Retinal pigment epithelial cell (primary cell): ENCODE measurements at regions not wholly inside any gene's neighbourhood (a gene's known extent, or its start where the extent isn't known, plus 50 kb on each side); places are given as distances from the start of the nearest gene placed in this dataset.
A peak's percentile ranks its signal among the peaks of the same experiment; 100 is the strongest.

Experiments used
- DNase-seq: peaks from one replicate; pipeline ENCODE4 v3.0.0-alpha.2; 2010; ENCODE audit warnings: low read depth
- H3K4me3 ChIP-seq: 2 replicates; pipeline ENCODE4 v1.5.1; 2011; ENCODE audit warnings: mild to moderate bottlenecking, low read length, control low read depth, moderate library complexity
- TF ChIP-seq, protein P1 (sequence below): conservative IDR thresholded peaks from 2 replicates; pipeline ENCODE4 v1.5.1; 2011; ENCODE audit warnings: low read depth, low read length, control low read depth, inconsistent platforms

DNA sequence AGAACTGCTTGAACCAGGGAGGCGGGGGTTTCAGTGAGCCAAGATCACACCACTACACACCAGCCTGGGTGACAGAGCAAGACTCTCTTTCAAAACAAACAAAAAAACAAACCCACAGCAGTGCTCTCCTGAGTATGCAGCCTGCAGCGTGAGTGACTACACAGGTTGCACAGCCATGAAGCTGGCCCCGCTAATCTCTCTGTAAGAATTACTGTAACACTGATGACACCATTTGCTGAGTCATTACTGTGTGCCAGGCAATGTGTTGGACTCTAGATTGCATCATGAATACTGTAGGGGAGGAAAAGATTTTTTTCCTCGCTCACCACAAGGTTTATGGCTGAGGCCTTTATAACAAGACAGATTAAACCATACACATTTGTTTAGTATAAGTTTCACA lies 118.6 kb upstream of the ATP8B1 start:
- TF ChIP-seq, protein P1, sequence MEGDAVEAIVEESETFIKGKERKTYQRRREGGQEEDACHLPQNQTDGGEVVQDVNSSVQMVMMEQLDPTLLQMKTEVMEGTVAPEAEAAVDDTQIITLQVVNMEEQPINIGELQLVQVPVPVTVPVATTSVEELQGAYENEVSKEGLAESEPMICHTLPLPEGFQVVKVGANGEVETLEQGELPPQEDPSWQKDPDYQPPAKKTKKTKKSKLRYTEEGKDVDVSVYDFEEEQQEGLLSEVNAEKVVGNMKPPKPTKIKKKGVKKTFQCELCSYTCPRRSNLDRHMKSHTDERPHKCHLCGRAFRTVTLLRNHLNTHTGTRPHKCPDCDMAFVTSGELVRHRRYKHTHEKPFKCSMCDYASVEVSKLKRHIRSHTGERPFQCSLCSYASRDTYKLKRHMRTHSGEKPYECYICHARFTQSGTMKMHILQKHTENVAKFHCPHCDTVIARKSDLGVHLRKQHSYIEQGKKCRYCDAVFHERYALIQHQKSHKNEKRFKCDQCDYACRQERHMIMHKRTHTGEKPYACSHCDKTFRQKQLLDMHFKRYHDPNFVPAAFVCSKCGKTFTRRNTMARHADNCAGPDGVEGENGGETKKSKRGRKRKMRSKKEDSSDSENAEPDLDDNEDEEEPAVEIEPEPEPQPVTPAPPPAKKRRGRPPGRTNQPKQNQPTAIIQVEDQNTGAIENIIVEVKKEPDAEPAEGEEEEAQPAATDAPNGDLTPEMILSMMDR = no peak
- DNase-seq = no peak
- H3K4me3 ChIP-seq = no peak overlapping the region

DNA sequence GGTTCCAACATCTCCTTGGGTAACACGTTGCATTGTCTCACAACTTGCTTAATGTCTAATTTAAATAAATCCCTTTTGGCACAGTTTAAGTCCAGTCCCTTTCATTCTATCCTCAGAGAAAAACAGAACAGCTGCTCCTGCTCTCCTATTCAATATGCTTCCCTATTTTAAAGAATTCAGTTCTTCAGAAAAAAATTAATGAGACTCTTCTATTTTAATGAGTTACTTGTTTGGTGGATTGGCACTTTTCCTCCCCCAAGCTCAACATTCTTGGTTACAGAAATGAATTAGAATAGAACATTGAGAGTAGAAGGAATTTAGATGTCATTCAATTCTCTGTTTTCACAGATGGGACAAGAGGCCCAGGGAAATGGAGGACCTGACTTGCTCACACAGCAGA lies 116.9 kb upstream of the ATP8B1 start:
- TF ChIP-seq, protein P1 = no peak
- DNase-seq = no peak
- H3K4me3 ChIP-seq = no peak overlapping the region

DNA sequence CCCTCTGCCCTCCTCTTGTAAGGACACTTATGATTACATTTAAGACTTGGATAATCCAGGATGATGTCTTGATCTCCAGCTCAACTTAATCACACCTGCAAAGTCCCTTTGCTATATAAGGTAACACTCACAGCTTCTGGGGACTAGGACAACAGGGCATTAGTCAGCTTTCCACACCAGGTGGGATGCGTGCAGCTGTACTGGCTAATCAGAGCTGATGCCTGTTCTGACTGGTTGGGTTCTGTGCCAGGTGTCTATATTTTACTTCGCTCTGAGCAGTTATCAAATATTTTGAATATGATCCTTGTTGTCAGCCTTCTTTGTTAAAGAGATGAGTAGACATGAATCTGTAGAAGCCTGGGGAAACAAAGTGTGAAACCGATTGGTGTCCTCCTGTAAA lies 115.5 kb upstream of the ATP8B1 start:
- H3K4me3 ChIP-seq = no peak overlapping the region
- TF ChIP-seq, protein P1 = no peak
- no peak for DNase-seq

DNA sequence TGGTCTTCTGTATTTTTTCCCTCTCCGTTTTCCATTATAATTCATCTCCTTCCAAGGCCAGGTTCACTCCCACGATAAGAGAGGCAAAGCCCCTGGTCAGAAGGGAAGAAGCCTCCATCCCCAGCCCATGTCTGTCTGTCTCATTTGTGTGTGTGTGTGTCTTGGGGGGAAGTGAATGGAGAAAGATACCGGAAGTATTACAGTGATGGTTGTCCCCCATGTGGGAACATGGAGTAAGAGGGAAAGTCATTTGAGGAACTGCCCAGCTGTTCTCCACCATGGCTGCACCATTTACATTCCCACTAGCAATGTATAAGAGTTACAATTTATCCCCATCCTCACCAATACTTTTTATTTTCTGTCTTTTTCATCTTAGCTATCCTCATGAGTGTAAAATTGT lies 113.6 kb upstream of the ATP8B1 start:
- TF ChIP-seq, protein P1 = no peak
- DNase-seq = no peak
- no peak overlapping the region for H3K4me3 ChIP-seq

DNA sequence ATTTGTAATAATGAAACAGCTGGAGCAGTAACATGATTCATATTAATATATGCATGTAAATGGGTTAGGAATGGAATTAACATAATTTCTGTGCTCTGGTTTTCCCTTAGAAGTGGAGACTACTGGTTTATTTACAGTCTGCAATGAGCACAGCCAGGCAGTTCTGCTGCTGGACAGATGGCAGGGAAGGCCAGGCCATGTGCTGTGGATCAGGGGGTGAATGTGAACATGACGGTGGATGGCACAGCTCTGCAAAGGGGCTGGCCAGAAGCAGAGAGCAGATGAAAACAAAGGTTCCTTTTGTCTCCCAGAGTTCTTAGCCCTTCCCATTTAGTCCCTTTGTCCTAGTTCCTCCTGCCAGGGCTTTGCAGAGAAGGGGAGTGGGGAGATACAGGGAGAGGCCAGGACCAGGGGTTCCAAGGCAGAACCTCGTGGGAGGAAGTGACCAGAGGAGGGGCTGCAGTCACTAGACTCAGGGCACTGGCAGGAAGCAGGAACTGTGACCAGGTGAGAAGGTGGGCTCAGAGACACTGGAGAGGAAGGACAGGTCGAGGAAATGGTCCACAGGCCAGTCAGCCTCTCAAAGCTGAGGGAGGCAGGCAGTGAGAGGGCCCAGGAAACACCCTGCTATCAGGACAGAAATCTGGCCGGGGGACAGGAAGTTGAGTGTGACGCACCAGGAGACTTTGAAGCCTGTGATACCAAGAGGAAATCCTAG lies 112.9 kb upstream of the ATP8B1 start:
- TF ChIP-seq, protein P1 = no peak

DNA sequence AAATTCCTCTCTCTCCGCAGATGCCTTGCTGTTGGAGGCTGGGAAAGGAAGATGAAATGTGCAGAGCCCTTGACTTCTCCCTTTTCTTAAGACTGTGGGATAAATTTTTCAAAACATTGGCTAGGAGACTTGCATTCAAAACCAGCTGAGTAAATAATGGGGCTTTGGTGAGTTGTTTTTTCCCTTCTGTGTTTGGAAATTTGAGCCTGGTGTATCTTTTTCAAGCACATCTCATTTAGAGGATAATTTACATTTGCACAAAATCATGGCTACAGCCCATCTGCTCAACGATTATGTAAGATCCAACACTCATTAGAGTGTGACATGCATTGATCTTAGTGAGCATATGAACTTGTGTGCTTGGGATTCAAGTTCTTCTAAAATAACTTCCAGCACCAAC lies 112.1 kb upstream of the ATP8B1 start:
- no peak for DNase-seq
- no peak overlapping the region for H3K4me3 ChIP-seq
- TF ChIP-seq, protein P1 = no peak

More for the DNA sequence above, 112.9 kb upstream of the ATP8B1 start:
- DNase-seq = peak; percentile 39
- no peak overlapping the region for H3K4me3 ChIP-seq

DNA sequence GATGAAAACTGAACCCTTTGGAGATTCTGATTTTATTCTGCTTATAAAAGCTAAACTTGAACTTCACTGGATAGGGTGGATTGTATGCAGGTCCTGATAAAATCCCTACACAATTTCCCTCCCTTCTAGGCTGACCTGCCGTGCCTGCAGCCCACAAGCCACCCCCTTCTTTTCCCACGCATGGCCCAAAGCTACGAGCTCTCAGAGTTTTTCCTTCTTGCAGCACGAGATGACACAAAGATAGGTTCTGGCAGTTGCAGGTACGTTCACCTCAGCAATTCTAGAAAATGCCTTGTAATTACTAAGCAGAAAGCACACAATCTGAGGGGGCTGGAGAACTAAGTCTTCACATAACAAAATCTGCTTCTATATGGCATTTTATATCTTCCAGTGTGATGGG lies 110.6 kb upstream of the ATP8B1 start:
- no peak for DNase-seq
- TF ChIP-seq, protein P1 = no peak
- H3K4me3 ChIP-seq = no peak overlapping the region
